Neuronal stem cell (in vitro differentiated cells): ENCODE measurements at regions not wholly inside any gene's neighbourhood (a gene's known extent, or its start where the extent isn't known, plus 50 kb on each side); places are given as distances from the start of the nearest gene placed in this dataset.
"Not testable (repeated sequence)": the region's sequence is repeated elsewhere in the genome, so short reads cannot be mapped to it uniquely, and the experiment has no call there.

Experiments used
- DNase-seq: peaks from one replicate; pipeline ENCODE4 v3.0.0-alpha.2; 2013; ENCODE audit warnings: low spot score
- H2AFZ ChIP-seq: one replicate; pipeline ENCODE4 v1.6.1; 2013; ENCODE audit warnings: mild to moderate bottlenecking, low read length, inconsistent platforms
- H2AK5ac ChIP-seq: 2 replicates; pipeline ENCODE4 v1.6.1; 2013; ENCODE audit warnings: low read depth, mild to moderate bottlenecking, inconsistent platforms, low read length, moderate library complexity, mixed read lengths
- H2BK120ac ChIP-seq: 2 replicates; pipeline ENCODE4 v1.6.1; 2013; ENCODE audit warnings: low read depth, mild to moderate bottlenecking, inconsistent platforms, low read length, moderate library complexity, mixed read lengths
- H2BK12ac ChIP-seq: one replicate; pipeline ENCODE4 v1.6.1; 2013; ENCODE audit warnings: low read length, inconsistent platforms
- H2BK15ac ChIP-seq: 2 replicates; pipeline ENCODE4 v1.6.1; 2013; ENCODE audit warnings: mild to moderate bottlenecking, low read length, inconsistent platforms, mixed read lengths
- H2BK5ac ChIP-seq: one replicate; pipeline ENCODE4 v1.6.1; 2013; ENCODE audit warnings: inconsistent platforms, mild to moderate bottlenecking, low read length, moderate library complexity
- H3K14ac ChIP-seq: one replicate; pipeline ENCODE4 v1.6.1; 2013; ENCODE audit warnings: low read length, inconsistent platforms
- H3K18ac ChIP-seq: 2 replicates; pipeline ENCODE4 v1.6.1; 2013; ENCODE audit warnings: low read length, inconsistent platforms
- H3K23ac ChIP-seq: 2 replicates; pipeline ENCODE4 v1.6.1; 2013; ENCODE audit warnings: low read depth, mild to moderate bottlenecking, mixed read lengths, low read length, inconsistent platforms; ENCODE audit not compliant: poor library complexity
- H3K27ac ChIP-seq: replicated peaks from 3 replicates; pipeline ENCODE4 v1.5.1; 2013; ENCODE audit warnings: low read length, inconsistent platforms
- H3K27me3 ChIP-seq, 3 experiments: 2 replicates each; pipeline ENCODE4 v1.6.1; 2013; ENCODE audit warnings: low read length in 3 of 3, mild to moderate bottlenecking in 2 of 3, inconsistent platforms in 1 of 3, low read depth in 1 of 3, mixed read lengths in 1 of 3, moderate library complexity in 1 of 3; ENCODE audit not compliant: control insufficient read depth in 3 of 3, insufficient read depth in 3 of 3
- H3K36me3 ChIP-seq, 2 donors: replicated peaks in 1 of 2; 2 replicates each; pipeline ENCODE4 v1.6.1; 2013; ENCODE audit warnings: low read length in 2 of 2; ENCODE audit not compliant: control insufficient read depth in 2 of 2, insufficient read depth in 2 of 2
- H3K4ac ChIP-seq: 2 replicates; pipeline ENCODE4 v1.6.1; 2013; ENCODE audit warnings: inconsistent platforms, mild to moderate bottlenecking, low read length, moderate library complexity
- H3K4me1 ChIP-seq, 2 donors: 1 replicate in 1 of 2; 2 replicates in 1 of 2; pipeline ENCODE4 v1.6.1; 2013; ENCODE audit warnings: low read length in 2 of 2, low read depth in 1 of 2; ENCODE audit not compliant: control insufficient read depth in 2 of 2, insufficient read depth in 1 of 2
- H3K4me2 ChIP-seq: one replicate; pipeline ENCODE4 v1.6.1; 2013; ENCODE audit warnings: mild to moderate bottlenecking, low read length, inconsistent platforms; ENCODE audit not compliant: insufficient read depth, poor library complexity, severe bottlenecking
- H3K4me3 ChIP-seq, 2 donors: 2 replicates each; pipeline ENCODE4 v1.5.1; 2013; ENCODE audit warnings: low read length in 2 of 2, mild to moderate bottlenecking in 2 of 2, inconsistent platforms in 1 of 2, moderate library complexity in 1 of 2
- H3K79me1 ChIP-seq: one replicate; pipeline ENCODE4 v1.6.1; 2013; ENCODE audit warnings: low read depth, mild to moderate bottlenecking, inconsistent platforms, low read length, moderate library complexity
- H3K9ac ChIP-seq: one replicate; pipeline ENCODE4 v1.6.1; 2013; ENCODE audit warnings: mild to moderate bottlenecking, low read depth, low read length, inconsistent platforms; ENCODE audit not compliant: poor library complexity
- H3K9me3 ChIP-seq, 2 donors: replicated peaks in 1 of 2; 2 replicates each; pipeline versions ENCODE3 to v1.6.1; 2013; ENCODE audit warnings: low read length in 2 of 2, mild to moderate bottlenecking in 2 of 2, inconsistent platforms in 1 of 2, low read depth in 1 of 2, mixed read lengths in 1 of 2, moderate library complexity in 1 of 2; ENCODE audit not compliant: control insufficient read depth in 2 of 2, insufficient read depth in 1 of 2
- H4K8ac ChIP-seq: one replicate; pipeline ENCODE4 v1.6.1; 2013; ENCODE audit warnings: low read depth, mild to moderate bottlenecking, inconsistent platforms, low read length, moderate library complexity
- H4K91ac ChIP-seq: one replicate; pipeline ENCODE4 v1.6.1; 2013; ENCODE audit warnings: low read length, low read depth, mild to moderate bottlenecking, inconsistent platforms; ENCODE audit not compliant: poor library complexity
- WGBS, 2 donors: extraction: QIAGEN DNeasy Blood & Tissue Kit; methylation state at CpG; one replicate each; pipeline ENCODE4 v1.1.7; 2013; ENCODE audit warnings: missing lambda C conversion rate in 2 of 2, mixed read lengths in 1 of 2; ENCODE audit not compliant: insufficient read length in 2 of 2, insufficient replicate concordance in 1 of 2; ENCODE audit errors: extremely low coverage in 2 of 2; 5-methylcytosine and 5-hydroxymethylcytosine counted together

- not testable (repeated sequence) for H3K14ac ChIP-seq, H3K27me3 ChIP-seq, H2AFZ ChIP-seq, H3K18ac ChIP-seq, H2BK15ac ChIP-seq, H2BK120ac ChIP-seq, H2AK5ac ChIP-seq, H3K23ac ChIP-seq, DNase-seq, H3K4me1 ChIP-seq, H3K27ac ChIP-seq, H3K4me2 ChIP-seq, H3K4ac ChIP-seq, H2BK12ac ChIP-seq, H4K8ac ChIP-seq, H3K36me3 ChIP-seq
- H3K79me1 ChIP-seq = peaks cover 11% of the 10 kb centered on the region
- peaks cover 0 to 11% of the 10 kb centered on the region in 2 donors for H3K9me3 ChIP-seq
- peak overlapping the region; percentile 79 for H4K91ac ChIP-seq
- H3K9ac ChIP-seq = peak overlapping the region; percentile 70
- H2BK5ac ChIP-seq = peak overlapping the region; percentile 75
- peak overlapping the region in 1 of 2 donors; percentile 21 for H3K4me3 ChIP-seq
- WGBS, 2 donors = no CpG with 5 or more reads among the region's 59 CpGs
Measured at GRCh38 chr22:11600896-11601890, 3926.8 kb upstream of the OR11H1 start.

DNA sequence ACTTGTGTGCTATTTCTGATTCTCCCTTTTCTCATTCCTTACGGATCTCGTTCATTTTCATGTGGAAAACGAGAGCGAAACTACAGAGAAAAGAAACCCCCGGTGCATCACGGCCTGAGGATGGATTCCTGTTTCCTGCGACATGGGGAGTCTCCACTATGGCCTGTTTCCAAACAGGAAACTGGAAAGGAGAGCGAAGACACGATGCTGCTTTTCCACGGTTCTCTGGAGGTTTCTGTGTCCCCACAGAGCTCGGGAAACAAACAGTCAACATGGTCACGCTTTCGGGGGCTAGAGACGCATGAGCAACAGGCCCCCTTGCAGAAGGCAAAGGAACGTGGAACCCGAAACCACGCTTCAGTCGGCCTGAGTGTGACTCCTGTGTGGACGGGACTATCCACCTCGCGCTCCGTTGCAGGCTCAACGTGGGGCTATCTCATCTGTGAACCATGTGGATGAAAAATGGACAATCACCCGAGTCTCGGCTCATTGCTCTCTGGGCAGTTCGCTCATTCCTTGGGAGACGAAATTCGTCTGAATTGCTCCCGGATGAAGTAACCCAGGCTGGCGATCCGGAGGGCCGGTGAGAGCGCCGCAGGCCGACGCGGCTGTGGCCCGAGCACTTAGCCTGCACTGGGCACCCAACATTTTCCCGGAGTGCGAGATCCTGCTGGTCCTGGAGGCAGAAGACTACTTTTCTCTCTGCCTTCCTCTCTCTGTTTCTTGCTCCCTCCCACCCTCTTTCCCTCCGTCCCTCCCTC lies 3923.2 kb upstream of the OR11H1 start:
- not testable (repeated sequence) for H3K27me3 ChIP-seq, DNase-seq, H3K4ac ChIP-seq, H3K14ac ChIP-seq, H3K4me2 ChIP-seq, H2BK120ac ChIP-seq, H3K9ac ChIP-seq, H3K79me1 ChIP-seq, H3K4me1 ChIP-seq, H3K36me3 ChIP-seq, H3K27ac ChIP-seq, H2BK12ac ChIP-seq, H2AK5ac ChIP-seq, H2AFZ ChIP-seq, H4K91ac ChIP-seq, H2BK15ac ChIP-seq, H3K18ac ChIP-seq, H3K4me3 ChIP-seq, H3K23ac ChIP-seq, H4K8ac ChIP-seq, H2BK5ac ChIP-seq
- whole genome bisulfite sequencing, 2 donors = no CpG with 5 or more reads among the region's 41 CpGs
- H3K9me3 ChIP-seq = peaks cover 0 to 11% of the 10 kb centered on the region in 2 donors

GRCh38 chr22:11605468-11605981 lies 3922.5 kb upstream of the OR11H1 start:
- peak overlapping the region in 1 of 2 donors; percentile 9 for H3K4me3 ChIP-seq
- H2BK12ac ChIP-seq = no peak overlapping the region
- no peak overlapping the region for H2BK120ac ChIP-seq
- WGBS, 2 donors = no CpG with 5 or more reads among the region's 30 CpGs
- H3K9me3 ChIP-seq = peaks cover 0 to 10% of the 10 kb centered on the region in 2 donors
- no peak overlapping the region for H3K4me2 ChIP-seq
- no peak overlapping the region for H3K14ac ChIP-seq
- no peak overlapping the region for H2AFZ ChIP-seq
- no peak overlapping the region for H4K91ac ChIP-seq
- H3K4me1 ChIP-seq = no peaks in the 10 kb centered on the region
- H2AK5ac ChIP-seq = no peak overlapping the region
- H3K27ac ChIP-seq = no peak overlapping the region
- no peak overlapping the region for H3K9ac ChIP-seq
- DNase-seq = no peak
- H3K79me1 ChIP-seq = peaks cover 6% of the 10 kb centered on the region
- no peak overlapping the region for H2BK5ac ChIP-seq
- no peak overlapping the region for H3K18ac ChIP-seq
- H3K36me3 ChIP-seq = no peaks in the 10 kb centered on the region
- peak overlapping the region; percentile 56 for H3K23ac ChIP-seq
- no peak overlapping the region for H3K4ac ChIP-seq
- no peak overlapping the region for H4K8ac ChIP-seq
- H3K27me3 ChIP-seq = no peaks in the 10 kb centered on the region
- no peak overlapping the region for H2BK15ac ChIP-seq
